ENCODE measurements at regions not wholly inside any gene's neighbourhood (a gene's known extent, or its start where the extent isn't known, plus 50 kb on each side); places are given as distances from the start of the nearest gene placed in this dataset.

- ATAC-seq (replicated peaks) (no peak), DNase-seq (no peak)
- Mint-ChIP-seq H3K27me3 (no peaks in the 10 kb centered on the region), H3K27ac (no peak overlapping the region), H3K4me1 (ENCODE audit: low read depth in 2 of 2) (no peaks in the 10 kb centered on the region), H3K36me3 (ENCODE audit: insufficient read depth) (no peaks in the 10 kb centered on the region), H3K4me3 (no peak overlapping the region), H3K9me3 (peaks cover 0 to 12% of the 10 kb centered on the region in 2 donors)
Measured at GRCh38 chr10:126722726-126723125, 52.2 kb upstream of the C10orf90 start.

GRCh38 chr10:126723226-126723625 lies 52.7 kb upstream of the C10orf90 start:
- Mint-ChIP-seq H3K9me3 (peaks cover 0 to 9% of the 10 kb centered on the region in 2 donors), H3K4me1 (ENCODE audit: low read depth in 2 of 2) (no peaks in the 10 kb centered on the region), H3K27me3 (no peaks in the 10 kb centered on the region), H3K27ac (no peak overlapping the region), H3K36me3 (ENCODE audit: insufficient read depth) (no peaks in the 10 kb centered on the region), H3K4me3 (no peak overlapping the region)
- DNase-seq (no peak), ATAC-seq (replicated peaks) (no peak)

GRCh38 chr10:126729314-126729870 lies 58.9 kb upstream of the C10orf90 start:
- DNase-seq (no peak), ATAC-seq (replicated peaks) (no peak)
- Mint-ChIP-seq H3K27me3 (no peaks in the 10 kb centered on the region), H3K4me1 (ENCODE audit: low read depth in 2 of 2) (no peaks in the 10 kb centered on the region), H3K9me3 (peaks cover 0 to 1% of the 10 kb centered on the region in 2 donors), H3K4me3 (no peak overlapping the region), H3K27ac (no peak overlapping the region), H3K36me3 (ENCODE audit: insufficient read depth) (no peaks in the 10 kb centered on the region)

GRCh38 chr10:126730856-126731609 lies 60.5 kb upstream of the C10orf90 start:
- ATAC-seq (replicated peaks) (no peak), DNase-seq (no peak)
- Mint-ChIP-seq H3K36me3 (ENCODE audit: insufficient read depth) (no peaks in the 10 kb centered on the region), H3K4me1 (ENCODE audit: low read depth in 2 of 2) (no peaks in the 10 kb centered on the region), H3K27ac (no peak overlapping the region), H3K9me3 (peaks cover 0 to 1% of the 10 kb centered on the region in 2 donors), H3K27me3 (no peaks in the 10 kb centered on the region), H3K4me3 (no peak overlapping the region)

- DNase-seq = no peak
- Mint-ChIP-seq H3K36me3 (ENCODE audit: insufficient read depth) (no peaks in the 10 kb centered on the region), H3K4me1 (ENCODE audit: low read depth in 2 of 2) (no peaks in the 10 kb centered on the region), H3K9me3 (peaks cover 0 to 1% of the 10 kb centered on the region in 2 donors), H3K27ac (no peak overlapping the region), H3K27me3 (no peaks in the 10 kb centered on the region), H3K4me3 (no peak overlapping the region)
- ATAC-seq (replicated peaks) = no peak
Measured at GRCh38 chr10:126731610-126731990, 61.1 kb upstream of the C10orf90 start.

GRCh38 chr10:126732308-126732707 lies 61.8 kb upstream of the C10orf90 start:
- H3K4me1 Mint-ChIP-seq (ENCODE audit: low read depth in 2 of 2) = no peaks in the 10 kb centered on the region
- no peak overlapping the region for H3K4me3 Mint-ChIP-seq
- H3K36me3 Mint-ChIP-seq (ENCODE audit: insufficient read depth) = no peaks in the 10 kb centered on the region
- ATAC-seq (replicated peaks) (no peak), DNase-seq (no peak)
- no peak overlapping the region for H3K27ac Mint-ChIP-seq
- H3K9me3 Mint-ChIP-seq = peaks cover 0 to 1% of the 10 kb centered on the region in 2 donors
- H3K27me3 Mint-ChIP-seq = no peaks in the 10 kb centered on the region

- no peak for ATAC-seq (replicated peaks)
Measured at GRCh38 chr10:126732868-126733267, 62.4 kb upstream of the C10orf90 start.

GRCh38 chr10:126734015-126734414 lies 63.5 kb upstream of the C10orf90 start:
- ATAC-seq (replicated peaks) (no peak), DNase-seq (no peak)
- Mint-ChIP-seq H3K27ac (no peak overlapping the region), H3K27me3 (no peaks in the 10 kb centered on the region), H3K36me3 (ENCODE audit: insufficient read depth) (no peaks in the 10 kb centered on the region), H3K4me1 (ENCODE audit: low read depth in 2 of 2) (no peaks in the 10 kb centered on the region), H3K9me3 (peaks cover 0 to 1% of the 10 kb centered on the region in 2 donors), H3K4me3 (no peak overlapping the region)

More at GRCh38 chr10:126732868-126733267, 62.4 kb upstream of the C10orf90 start:
- Mint-ChIP-seq H3K36me3 (ENCODE audit: insufficient read depth) (no peaks in the 10 kb centered on the region), H3K27me3 (no peaks in the 10 kb centered on the region), H3K4me3 (no peak overlapping the region), H3K9me3 (peaks cover 0 to 1% of the 10 kb centered on the region in 2 donors), H3K4me1 (ENCODE audit: low read depth in 2 of 2) (no peaks in the 10 kb centered on the region), H3K27ac (no peak overlapping the region)
- no peak for DNase-seq

DNA sequence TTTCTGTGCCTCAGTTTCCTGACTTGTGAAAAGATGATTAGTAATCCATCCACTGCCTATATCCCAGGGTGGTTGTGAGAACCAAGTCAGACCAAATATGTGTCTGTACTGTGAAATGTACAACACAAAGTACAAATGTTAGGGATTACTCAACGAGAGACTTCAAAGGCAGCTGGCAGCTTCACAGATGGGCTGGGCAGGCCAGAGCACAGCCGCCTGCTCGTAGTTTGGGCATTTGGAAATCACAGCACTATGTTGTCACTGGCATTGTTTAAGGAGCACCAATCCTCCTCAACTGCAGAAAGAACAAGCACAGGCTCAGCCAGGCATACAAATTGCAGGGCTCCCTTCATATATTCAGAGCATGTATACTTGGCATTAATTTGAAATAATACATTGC lies 64.5 kb upstream of the C10orf90 start:
- Mint-ChIP-seq H3K36me3 (ENCODE audit: insufficient read depth) (no peaks in the 10 kb centered on the region), H3K9me3 (peaks cover 0 to 1% of the 10 kb centered on the region in 2 donors), H3K4me3 (no peak overlapping the region), H3K4me1 (ENCODE audit: low read depth in 2 of 2) (no peaks in the 10 kb centered on the region), H3K27ac (no peak overlapping the region), H3K27me3 (no peaks in the 10 kb centered on the region)
- DNase-seq (no peak), ATAC-seq (replicated peaks) (no peak)

DNA sequence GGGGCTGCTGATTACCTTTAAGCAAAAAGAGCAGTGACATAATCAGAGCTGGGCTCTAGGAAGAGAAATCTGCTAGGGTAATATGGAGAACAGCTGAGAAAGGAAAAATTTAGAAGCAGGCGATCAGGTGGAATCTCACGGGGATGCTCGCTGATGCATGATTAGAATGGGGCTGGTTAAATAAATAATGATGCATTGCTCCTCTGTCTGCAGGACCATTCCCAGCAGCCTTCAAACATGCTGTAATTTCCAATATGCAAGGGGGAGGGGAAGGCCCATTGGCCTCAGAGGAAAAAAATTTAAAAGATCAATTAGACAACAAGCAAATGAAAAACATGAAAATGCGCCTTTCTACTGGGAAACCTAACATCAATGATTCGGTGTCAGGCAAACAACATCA lies 65.6 kb upstream of the C10orf90 start:
- DNase-seq = no peak
- no peaks in the 10 kb centered on the region for H3K36me3 Mint-ChIP-seq (ENCODE audit: insufficient read depth)
- H3K27ac Mint-ChIP-seq = no peak overlapping the region
- H3K27me3 Mint-ChIP-seq = no peaks in the 10 kb centered on the region
- no peak for ATAC-seq (replicated peaks)
- H3K4me1 Mint-ChIP-seq (ENCODE audit: low read depth in 2 of 2) = no peaks in the 10 kb centered on the region
- no peaks in the 10 kb centered on the region for H3K9me3 Mint-ChIP-seq
- H3K4me3 Mint-ChIP-seq = no peak overlapping the region

- ATAC-seq (replicated peaks) (no peak), DNase-seq (no peak)
- Mint-ChIP-seq H3K4me1 (ENCODE audit: low read depth in 2 of 2) (no peaks in the 10 kb centered on the region), H3K27ac (no peak overlapping the region), H3K36me3 (ENCODE audit: insufficient read depth) (no peaks in the 10 kb centered on the region), H3K27me3 (no peaks in the 10 kb centered on the region), H3K4me3 (no peak overlapping the region), H3K9me3 (no peaks in the 10 kb centered on the region)
Measured at GRCh38 chr10:126736727-126737126, 66.2 kb upstream of the C10orf90 start.

GRCh38 chr10:126738001-126738400 lies 67.5 kb upstream of the C10orf90 start:
- DNase-seq = no peak

GRCh38 chr10:126744571-126744970 lies 74.1 kb upstream of the C10orf90 start:
- Mint-ChIP-seq H3K36me3 (ENCODE audit: insufficient read depth) (no peaks in the 10 kb centered on the region), H3K4me1 (ENCODE audit: low read depth in 2 of 2) (peaks cover 0 to 2% of the 10 kb centered on the region in 2 donors), H3K9me3 (no peaks in the 10 kb centered on the region), H3K4me3 (no peak overlapping the region), H3K27ac (no peak overlapping the region), H3K27me3 (no peaks in the 10 kb centered on the region)
- DNase-seq (no peak), ATAC-seq (replicated peaks) (no peak)

More at GRCh38 chr10:126738001-126738400, 67.5 kb upstream of the C10orf90 start:
- ATAC-seq (replicated peaks) = no peak
- Mint-ChIP-seq H3K4me1 (ENCODE audit: low read depth in 2 of 2) (no peaks in the 10 kb centered on the region), H3K36me3 (ENCODE audit: insufficient read depth) (no peaks in the 10 kb centered on the region), H3K27ac (no peak overlapping the region), H3K4me3 (no peak overlapping the region), H3K9me3 (no peaks in the 10 kb centered on the region), H3K27me3 (no peaks in the 10 kb centered on the region)

DNA sequence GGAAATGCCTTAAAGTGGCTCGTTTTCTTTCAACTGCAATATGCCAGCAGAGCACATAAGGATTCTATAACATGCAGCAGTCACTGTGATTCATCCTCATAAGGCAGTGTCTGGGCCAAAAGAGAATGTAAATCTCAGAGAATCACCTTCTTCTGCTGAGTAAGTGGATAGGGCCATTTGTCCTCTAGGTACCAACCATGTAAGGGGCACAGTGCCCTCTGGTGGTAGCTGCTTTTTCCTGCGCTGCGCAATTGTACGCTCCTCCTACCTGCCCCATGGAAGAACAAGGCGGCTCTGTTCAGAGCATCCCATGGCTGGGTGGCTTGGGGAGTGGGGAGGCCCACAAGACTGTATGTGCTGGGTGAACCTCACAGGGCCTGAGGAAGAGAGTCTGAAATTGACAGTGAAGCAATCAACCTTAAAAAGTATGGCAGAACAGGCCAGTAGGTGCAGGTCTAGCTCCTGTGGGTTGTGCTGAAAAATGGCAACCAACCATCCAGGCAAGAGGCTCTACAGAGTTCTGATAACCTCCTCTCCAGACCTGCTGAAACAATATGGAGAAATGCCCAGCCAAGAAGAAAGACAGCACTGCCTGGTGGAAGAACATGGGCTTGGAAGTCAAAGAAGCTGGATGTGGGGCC lies 78.6 kb upstream of the C10orf90 start:
- DNase-seq = peak; percentile 1 to 61 (median 50)
- Mint-ChIP-seq H3K36me3 (ENCODE audit: insufficient read depth) (no peaks in the 10 kb centered on the region), H3K9me3 (peaks cover 0 to 3% of the 10 kb centered on the region in 2 donors), H3K27ac (no peak overlapping the region), H3K27me3 (no peaks in the 10 kb centered on the region), H3K4me3 (no peak overlapping the region), H3K4me1 (ENCODE audit: low read depth in 2 of 2) (peaks cover 0 to 2% of the 10 kb centered on the region in 2 donors)
- ATAC-seq (replicated peaks) = peak; percentile 78

Measured in effector memory CD8-positive, alpha-beta T cell (primary cell).